ENCODE measurements at regions not wholly inside any gene's neighbourhood (a gene's known extent, or its start where the extent isn't known, plus 50 kb on each side); places are given as distances from the start of the nearest gene placed in this dataset.

DNA sequence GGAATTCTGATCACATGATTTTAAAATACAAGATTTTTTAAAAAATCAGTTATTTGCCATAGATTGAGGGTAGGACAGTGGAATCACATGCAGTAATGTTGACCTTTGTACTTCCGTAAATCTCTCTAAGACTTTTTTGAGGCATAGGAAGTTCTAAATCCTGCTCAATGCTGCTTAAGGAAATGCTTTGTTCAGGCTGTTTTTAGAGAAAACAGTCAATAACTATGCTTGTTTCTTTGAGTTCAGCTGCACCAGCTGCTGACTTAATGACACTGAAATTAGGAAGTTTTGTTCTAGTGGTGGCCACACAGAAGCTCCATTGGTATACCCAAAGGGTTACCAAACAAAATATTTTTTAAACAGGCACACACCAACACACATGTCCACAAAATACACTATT lies 60.9 kb downstream of the KLF12 start:
- CTCF ChIA-PET, result no interaction called here
- TF ChIP-seq, protein P1, sequence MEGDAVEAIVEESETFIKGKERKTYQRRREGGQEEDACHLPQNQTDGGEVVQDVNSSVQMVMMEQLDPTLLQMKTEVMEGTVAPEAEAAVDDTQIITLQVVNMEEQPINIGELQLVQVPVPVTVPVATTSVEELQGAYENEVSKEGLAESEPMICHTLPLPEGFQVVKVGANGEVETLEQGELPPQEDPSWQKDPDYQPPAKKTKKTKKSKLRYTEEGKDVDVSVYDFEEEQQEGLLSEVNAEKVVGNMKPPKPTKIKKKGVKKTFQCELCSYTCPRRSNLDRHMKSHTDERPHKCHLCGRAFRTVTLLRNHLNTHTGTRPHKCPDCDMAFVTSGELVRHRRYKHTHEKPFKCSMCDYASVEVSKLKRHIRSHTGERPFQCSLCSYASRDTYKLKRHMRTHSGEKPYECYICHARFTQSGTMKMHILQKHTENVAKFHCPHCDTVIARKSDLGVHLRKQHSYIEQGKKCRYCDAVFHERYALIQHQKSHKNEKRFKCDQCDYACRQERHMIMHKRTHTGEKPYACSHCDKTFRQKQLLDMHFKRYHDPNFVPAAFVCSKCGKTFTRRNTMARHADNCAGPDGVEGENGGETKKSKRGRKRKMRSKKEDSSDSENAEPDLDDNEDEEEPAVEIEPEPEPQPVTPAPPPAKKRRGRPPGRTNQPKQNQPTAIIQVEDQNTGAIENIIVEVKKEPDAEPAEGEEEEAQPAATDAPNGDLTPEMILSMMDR (conservative IDR thresholded peaks at IDR 0.05; ENCODE audit: low read depth), result no peak
- H3K27ac ChIP-seq, result no peak overlapping the region
- DNase-seq (ENCODE audit: low spot score), result no peak
- POLR2A ChIA-PET (ENCODE audit: low non-redundant PET), result no interaction called here

GRCh38 chr13:74070513-74070912 lies 63.7 kb downstream of the KLF12 start:
- TF ChIP-seq, protein P1 (conservative IDR thresholded peaks at IDR 0.05; ENCODE audit: low read depth), result no peak
- CTCF ChIA-PET, result no interaction called here
- POLR2A ChIA-PET (ENCODE audit: low non-redundant PET), result no interaction called here
- no peak overlapping the region for H3K27ac ChIP-seq
- DNase-seq (ENCODE audit: low spot score), result no peak

DNA sequence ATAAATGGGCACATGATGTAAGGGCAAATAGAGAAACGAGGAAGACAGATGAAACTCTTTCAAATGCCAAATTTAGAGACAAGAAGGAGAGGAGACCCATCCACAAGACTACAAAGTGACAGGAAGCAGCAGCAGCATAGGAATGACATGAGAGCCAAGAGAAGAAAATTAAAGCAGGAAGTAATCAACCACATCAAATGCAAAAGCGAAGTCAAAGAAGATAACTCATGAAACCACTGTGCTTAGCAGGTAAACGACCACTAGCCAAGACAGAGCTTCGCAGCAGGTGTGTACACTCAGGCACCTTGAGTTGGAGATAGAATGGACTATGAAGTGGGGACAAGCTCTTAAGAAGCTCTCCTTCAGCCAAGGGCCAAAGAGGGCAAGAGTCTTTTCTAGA lies 64.1 kb downstream of the KLF12 start:
- CTCF ChIA-PET, result no interaction called here
- DNase-seq (ENCODE audit: low spot score), result no peak
- no peak overlapping the region for H3K27ac ChIP-seq
- POLR2A ChIA-PET (ENCODE audit: low non-redundant PET), result no interaction called here
- TF ChIP-seq, protein P1 (conservative IDR thresholded peaks at IDR 0.05; ENCODE audit: low read depth), result no peak

GRCh38 chr13:74068471-74068870 lies 65.7 kb downstream of the KLF12 start:
- no peak overlapping the region for H3K27ac ChIP-seq
- TF ChIP-seq, protein P1 (conservative IDR thresholded peaks at IDR 0.05; ENCODE audit: low read depth), result no peak
- CTCF ChIA-PET, result no interaction called here
- POLR2A ChIA-PET (ENCODE audit: low non-redundant PET), result no interaction called here
- no peak for DNase-seq (ENCODE audit: low spot score)

DNA sequence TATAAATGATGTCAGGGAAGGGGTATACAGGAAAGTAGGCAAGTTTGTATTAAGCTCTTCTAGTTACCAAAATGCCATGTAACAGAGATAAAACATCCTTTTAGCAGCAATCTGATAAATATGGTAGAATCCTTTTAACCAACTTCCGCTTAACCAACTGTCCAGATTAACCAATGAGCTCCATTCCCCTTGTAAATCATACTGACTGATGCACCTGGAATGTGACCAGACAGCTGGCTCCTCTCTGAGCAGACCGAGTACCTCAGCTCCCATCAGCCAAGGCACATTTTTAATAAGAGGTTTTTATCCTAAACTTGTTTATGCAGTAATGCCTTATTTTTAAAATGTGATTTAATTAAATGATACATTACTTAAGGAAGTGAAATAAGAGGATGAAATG lies 66.4 kb downstream of the KLF12 start:
- ChIA-PET CTCF (no interaction called here), POLR2A (ENCODE audit: low non-redundant PET) (no interaction called here)
- no peak overlapping the region for H3K27ac ChIP-seq
- TF ChIP-seq, protein P1 (conservative IDR thresholded peaks at IDR 0.05; ENCODE audit: low read depth), result no peak
- peak; percentile 52 for DNase-seq (ENCODE audit: low spot score)

- ChIA-PET POLR2A (ENCODE audit: low non-redundant PET) (no interaction called here), CTCF (no interaction called here)
- TF ChIP-seq, protein P1 (conservative IDR thresholded peaks at IDR 0.05; ENCODE audit: low read depth), result no peak
- no peak overlapping the region for H3K27ac ChIP-seq
- no peak for DNase-seq (ENCODE audit: low spot score)
Measured at GRCh38 chr13:74066937-74067336, 67.3 kb downstream of the KLF12 start.

GRCh38 chr13:74064805-74065312 lies 69.3 kb downstream of the KLF12 start:
- no peak overlapping the region for H3K27ac ChIP-seq
- CTCF ChIA-PET, result no interaction called here
- DNase-seq (ENCODE audit: low spot score), result no peak
- TF ChIP-seq, protein P1 (conservative IDR thresholded peaks at IDR 0.05; ENCODE audit: low read depth), result no peak
- POLR2A ChIA-PET (ENCODE audit: low non-redundant PET), result no interaction called here

All from RWPE1 (cell line).